T-helper 1 cell (primary cell): ENCODE measurements at regions not wholly inside any gene's neighbourhood (a gene's known extent, or its start where the extent isn't known, plus 50 kb on each side); places are given as distances from the start of the nearest gene placed in this dataset.
A peak's percentile ranks its signal among the peaks of the same experiment; 100 is the strongest.

Experiments
- DNase-seq, 5 donors: peaks; one replicate each; pipeline ENCODE4 v3.0.0-alpha.2; 2012 to 2020

- no peak for DNase-seq
These were observed 233.1 kb upstream of the GSE1 start for GRCh38 chr16:85380002-85380395.

- no peak for DNase-seq
These were observed 232.0 kb upstream of the GSE1 start for GRCh38 chr16:85380905-85381737.

GRCh38 chr16:85381738-85382592 lies 231.2 kb upstream of the GSE1 start:
- DNase-seq: no peak

GRCh38 chr16:85382717-85383118 lies 230.4 kb upstream of the GSE1 start:
- DNase-seq: no peak

GRCh38 chr16:85383836-85384832 lies 229.0 kb upstream of the GSE1 start:
- no peak for DNase-seq

- no peak for DNase-seq
These were observed 228.2 kb upstream of the GSE1 start for GRCh38 chr16:85384833-85385462.

- no peak for DNase-seq
These were observed 227.4 kb upstream of the GSE1 start for GRCh38 chr16:85385463-85386331.

- DNase-seq: peak in 1 of 5 donors; percentile 2
These were observed 226.5 kb upstream of the GSE1 start for GRCh38 chr16:85386467-85387170.

GRCh38 chr16:85387171-85387507 lies 226.0 kb upstream of the GSE1 start:
- DNase-seq: peak in 1 of 5 donors; percentile 4

- no peak for DNase-seq
These were observed 225.3 kb upstream of the GSE1 start for GRCh38 chr16:85387731-85388295.

- DNase-seq: peak in 1 of 5 donors; percentile 3
These were observed 223.2 kb upstream of the GSE1 start for GRCh38 chr16:85389679-85390470.

GRCh38 chr16:85390511-85391174 lies 222.5 kb upstream of the GSE1 start:
- peak in 1 of 5 donors; percentile 5 for DNase-seq

GRCh38 chr16:85391175-85391707 lies 221.9 kb upstream of the GSE1 start:
- DNase-seq: peak in 1 of 5 donors; percentile 6

- DNase-seq: no peak
These were observed 221.1 kb upstream of the GSE1 start for GRCh38 chr16:85391769-85392583.

- DNase-seq: peak in 1 of 5 donors; percentile 9
These were observed 220.1 kb upstream of the GSE1 start for GRCh38 chr16:85392756-85393673.
